HepG2 (cell line): ENCODE measurements at regions not wholly inside any gene's neighbourhood (a gene's known extent, or its start where the extent isn't known, plus 50 kb on each side); places are given as distances from the start of the nearest gene placed in this dataset.
"Not testable (repeated sequence)": the region's sequence is repeated elsewhere in the genome, so short reads cannot be mapped to it uniquely, and the experiment has no call there.

Source experiments
- ATAC-seq: fragments of 200-7000 bp; cut with Tn5 transposase; 3 replicates; pipeline ENCODE4 v1.9.1; 2020; ENCODE audit warnings: mild to moderate bottlenecking, moderate library complexity
- BruUV-seq: library from RNA; stranded (reverse); fragments of 400-500 nt; replicated peaks from 2 replicates; lab custom pipeline; 2021; lab: Mats Ljungman, UMichigan
- CTCF ChIA-PET: fragments of 300-600 bp; formaldehyde crosslinking; extraction: SDS; loops from one replicate; lab custom pipeline; 2021; ENCODE audit warnings: low total read pairs, inconsistent platforms, low intra/inter-chr PET ratio; lab: Yijun Ruan, JAX
- POLR2A ChIA-PET: fragments of 350-600 bp; sonication (Branson Sonifier 250); formaldehyde crosslinking; loops from one replicate; lab custom pipeline; 2020; ENCODE audit warnings: antibody characterized with exemption, inconsistent platforms; lab: Yijun Ruan, JAX
- DNase-seq: peaks from one replicate; pipeline ENCODE4 v3.0.0-alpha.2; 2015; ENCODE audit warnings: low spot score
- FAIRE-seq: peaks from 3 replicates; lab custom pipeline; 2011; peaks lifted over from hg19 to GRCh38; lab: Jason Lieb, UNC
- H2AFZ ChIP-seq: one replicate; pipeline ENCODE4 v1.6.1; 2011; ENCODE audit warnings: low read length, inconsistent platforms
- H3K27ac ChIP-seq: fragments of 300-600 bp; 3 replicates; pipeline ENCODE4 v1.8.0; 2011; ENCODE audit warnings: mixed run types, mild to moderate bottlenecking, mixed read lengths, low read length, inconsistent platforms; ENCODE audit not compliant: insufficient read depth; ENCODE audit errors: extremely low read length
- H3K27me3 ChIP-seq, 2 experiments: fragments of 200-600 bp in 1 of 2; 2 replicates in 1 of 2; 3 replicates in 1 of 2; pipeline versions ENCODE4 v1.6.0 to v1.8.0; 2011; ENCODE audit warnings: low read length in 2 of 2, mild to moderate bottlenecking in 2 of 2, moderate library complexity in 2 of 2, inconsistent platforms in 1 of 2; ENCODE audit not compliant: insufficient read depth in 2 of 2, control insufficient read depth in 1 of 2
- H3K36me3 ChIP-seq, 2 experiments: fragments of 200-600 bp in 1 of 2; replicated peaks in 1 of 2; 2 replicates in 1 of 2; 3 replicates in 1 of 2; pipeline versions ENCODE4 v1.5.1 to v1.8.0; 2011; ENCODE audit warnings: low read length in 2 of 2, inconsistent platforms in 1 of 2; ENCODE audit not compliant: insufficient read depth in 2 of 2, control insufficient read depth in 1 of 2
- H3K4me1 ChIP-seq: 2 replicates; pipeline ENCODE4 v1.5.1; 2012; ENCODE audit warnings: low read length, inconsistent platforms; ENCODE audit not compliant: insufficient read depth
- H3K4me2 ChIP-seq: 2 replicates; pipeline ENCODE4 v1.6.0; 2011; ENCODE audit warnings: low read depth, low read length, inconsistent platforms
- H3K4me3 ChIP-seq, 3 experiments: fragments of 200-600 bp in 1 of 3; sonication (generic), shearing (Covaris generic) in 1 of 3; replicated peaks in 1 of 3; 2 replicates each; pipeline ENCODE4 v1.5.1; 2011 to 2016; ENCODE audit warnings: low read length in 3 of 3, inconsistent platforms in 2 of 3, low read depth in 2 of 3, mild to moderate bottlenecking in 2 of 3, control low read depth in 1 of 3, mixed read lengths in 1 of 3; ENCODE audit not compliant: insufficient read depth in 1 of 3
- H3K79me2 ChIP-seq: one replicate; pipeline ENCODE4 v1.6.1; 2011; ENCODE audit warnings: low read length, inconsistent platforms; ENCODE audit not compliant: insufficient read depth
- H3K9ac ChIP-seq: 2 replicates; pipeline ENCODE4 v1.6.0; 2011; ENCODE audit warnings: mild to moderate bottlenecking, low read depth, low read length, inconsistent platforms; ENCODE audit not compliant: insufficient read depth
- H3K9me3 ChIP-seq: 2 replicates; pipeline ENCODE4 v1.5.1; 2012; ENCODE audit warnings: mild to moderate bottlenecking, low read length
- H4K20me1 ChIP-seq: 2 replicates; pipeline ENCODE4 v1.6.0; 2011; ENCODE audit warnings: inconsistent platforms, mild to moderate bottlenecking, low read length, moderate library complexity; ENCODE audit not compliant: insufficient read depth
- ATF7 ChIP-seq, 2 experiments: fragments of 450-650 bp in 1 of 2; sonication (generic) in 1 of 2; formaldehyde crosslinking in 1 of 2; IDR thresholded peaks; 2 replicates each; pipeline versions ENCODE4 v1.4.0 to v1.6.1; 2016 to 2020; ENCODE audit warnings: antibody characterized with exemption in 1 of 2, mild to moderate bottlenecking in 1 of 2, missing genetic modification reagents in 1 of 2
- HMGXB3 ChIP-seq: sonication (generic); formaldehyde crosslinking; IDR thresholded peaks from 2 replicates; pipeline ENCODE4 v1.4.0; 2020; ENCODE audit warnings: missing genetic modification reagents, borderline replicate concordance
- ZNF577 ChIP-seq: sonication (generic); formaldehyde crosslinking; IDR thresholded peaks from 2 replicates; pipeline ENCODE4 v1.4.0; 2020; ENCODE audit warnings: mild to moderate bottlenecking, low read depth, missing genetic modification reagents, borderline replicate concordance
- WGBS: methylation state at CpG from one replicate; pipeline ENCODE4 v1.1.6; 2017; ENCODE audit warnings: low lambda C conversion rate; 5-methylcytosine and 5-hydroxymethylcytosine counted together
- in situ Hi-C: cut with HindIII; loops from 2 replicates; pipeline ENCODE4 v1.10.0; 2017; ENCODE audit warnings: low pct_unique_long_range_greater_than_20kb; ENCODE audit not compliant: extremely low pct_ligation_motif_present
- intact Hi-C: fragments of 100-400 bp; cut with micrococcal nuclease; formaldehyde crosslinking; loops from one replicate; pipeline ENCODE4 v1.10.0; 2022; ENCODE audit not compliant: unreplicated experiment

- POLR2A ChIA-PET; FAIRE-seq; H4K20me1 ChIP-seq; H3K4me3 ChIP-seq; DNase-seq; intact Hi-C loops; H3K9ac ChIP-seq; H2AFZ ChIP-seq; in situ Hi-C loops; H3K27me3 ChIP-seq; H3K4me1 ChIP-seq; H3K9me3 ChIP-seq; CTCF ChIA-PET; H3K27ac ChIP-seq; H3K36me3 ChIP-seq; H3K79me2 ChIP-seq; BruUV-seq; ATAC-seq; H3K4me2 ChIP-seq; TF ChIP-seq ATF7 (CRISPR knock-in tag; IDR thresholded peaks at IDR 0.05): not testable (repeated sequence)
- peak; percentile 91 for TF ChIP-seq ATF7 (IDR thresholded peaks at IDR 0.05)
- 0% methylated on average over 1 of the region's 1 CpG for WGBS
Observed at GRCh38 chr3:189385880-189386279, 214.1 kb downstream of the TPRG1 start.

- ATAC-seq: no peak
- in situ Hi-C loops: no loop called here
- no peaks in the 10 kb centered on the region for H3K36me3 ChIP-seq
- no peak overlapping the region for H3K9ac ChIP-seq
- BruUV-seq: no TSS peak
- FAIRE-seq: no peak
- no peaks in the 10 kb centered on the region for H3K4me1 ChIP-seq
- no peak overlapping the region for H3K4me2 ChIP-seq
- no peak overlapping the region for H3K4me3 ChIP-seq
- no peaks in the 10 kb centered on the region for H3K79me2 ChIP-seq
- H3K27ac ChIP-seq: no peak overlapping the region
- DNase-seq: no peak
- WGBS: 30% methylated on average over 3 of the region's 3 CpGs
- no peak overlapping the region for H2AFZ ChIP-seq
- intact Hi-C loops: no loop called here
- no peaks in the 10 kb centered on the region for H3K27me3 ChIP-seq
- TF ChIP-seq HMGXB3 (CRISPR knock-in tag) (no peak), ZNF577 (CRISPR knock-in tag) (no peak)
- TF ChIP-seq, all 625 proteins: peak for 0
- CTCF ChIA-PET: no interaction called here
- POLR2A ChIA-PET: no interaction called here
- Histone ChIP-seq H3K9me3 (no peaks in the 10 kb centered on the region), H4K20me1 (no peaks in the 10 kb centered on the region)
Observed at GRCh38 chr3:189386739-189387138, 215.0 kb downstream of the TPRG1 start.
